Heart left ventricle (tissue), 13 donors: ENCODE measurements at regions not wholly inside any gene's neighbourhood (a gene's known extent, or its start where the extent isn't known, plus 50 kb on each side); places are given as distances from the start of the nearest gene placed in this dataset.

Experiments
- CTCF ChIP-seq, 12 donors: fragments of 200-600 bp; sonication (generic) in 4 of 12; IDR thresholded peaks; one replicate each; pipeline versions ENCODE4 v1.5.0 to v1.8.0; 2018 to 2022; ENCODE audit warnings: antibody characterized with exemption in 12 of 12, mild to moderate bottlenecking in 5 of 12
- POLR2A ChIP-seq, 2 donors: fragments of 450-650 bp; IDR thresholded peaks; one replicate each; pipeline ENCODE4 v1.6.1; 2017; ENCODE audit warnings: antibody characterized with exemption in 2 of 2, mild to moderate bottlenecking in 2 of 2, moderate library complexity in 2 of 2
- donor health status: ischemic (EF 13 %, LVEDD 7.1; RV severe dilation, severe dysfunction).
- donor health status: DM: no; HTN: yes; CAD: no.
- donor health status: DM: no; HTN: no; CAD: no.
- donor health status: ischemic (EF 25% LVEDD 6.9; RV normal size, moderate dysfunction).
- donor health status: ischemic (EF 25% LVEDD 5.7; RV mildly dilated, moderate dysfunction).
- donor health status: ischemic (EF 35%, LVEDD 5.7; RV mildly dilated, moderate dysfunction).
- donor health status: nonischemic (EF 11% LVEDD 7.7; RV severe dilation, severe dysfunction).
- donor health status: DM: yes; HTN: yes; CAD: no.
- donor health status: PGD.
- donor health status: ischemic (EF 29% LVEDD 5.4; RV normal size, mild dysfunction).
- donor health status: nonischemic (EF 23%, LVEDD 6.1; RV moderate dilation, normal function).

GRCh38 chr6:99031957-99032356 is 84.2 kb upstream of the FBXL4 start:
- TF ChIP-seq CTCF (IDR thresholded peaks at IDR 0.05) = no peak
- no peak for TF ChIP-seq POLR2A (IDR thresholded peaks at IDR 0.05)
